SK-N-SH (cell line): ENCODE measurements at regions not wholly inside any gene's neighbourhood (a gene's known extent, or its start where the extent isn't known, plus 50 kb on each side); places are given as distances from the start of the nearest gene placed in this dataset.

Source experiments
- CTCF ChIA-PET: fragments of 300-600, 350-600 bp; formaldehyde crosslinking; extraction: SDS; loops from one replicate; lab custom pipeline; 2021; lab: Yijun Ruan, JAX
- POLR2A ChIA-PET: fragments of 350-600 bp; sonication (Branson Sonifier 250); formaldehyde crosslinking; extraction: SDS; loops from one replicate; lab custom pipeline; 2020; ENCODE audit warnings: antibody characterized with exemption, inconsistent platforms; lab: Yijun Ruan, JAX
- DNase-seq: peaks from one replicate; pipeline ENCODE4 v3.0.0; 2012
- H2AFZ ChIP-seq: fragments of 200-600 bp; sonication (generic); 2 replicates; pipeline ENCODE4 v1.8.1; 2016; ENCODE audit warnings: antibody characterized with exemption, mild to moderate bottlenecking, low read depth
- H3F3A ChIP-seq: fragments of 200-600 bp; sonication (generic); replicated peaks from 2 replicates; pipeline ENCODE3; 2016; ENCODE audit warnings: antibody characterized with exemption, mild to moderate bottlenecking; ENCODE audit not compliant: insufficient read depth
- H3K27ac ChIP-seq, 2 experiments: fragments of 200-500 bp in 1 of 2; fragments of 200-600 bp in 1 of 2; sonication (Bioruptor generic) in 1 of 2; sonication (generic), shearing (Covaris generic) in 1 of 2; 2 replicates each; pipeline versions ENCODE4 v1.5.1 to v1.6.1; 2014 to 2016; ENCODE audit warnings: low read depth in 2 of 2, inconsistent platforms in 1 of 2, low read length in 1 of 2, mild to moderate bottlenecking in 1 of 2, mixed read lengths in 1 of 2
- H3K27me3 ChIP-seq: fragments of 200-600 bp; sonication (generic), shearing (Covaris generic); 2 replicates; pipeline ENCODE4 v1.6.1; 2016; ENCODE audit warnings: mixed run types; ENCODE audit not compliant: insufficient read depth
- H3K36me3 ChIP-seq, 2 experiments: fragments of 200-500 bp in 1 of 2; fragments of 200-600 bp in 1 of 2; sonication (Bioruptor generic) in 1 of 2; sonication (generic) in 1 of 2; replicated peaks in 1 of 2; 2 replicates each; pipeline versions ENCODE3 to v1.5.1; 2014 to 2016; ENCODE audit warnings: low read length in 1 of 2, mild to moderate bottlenecking in 1 of 2; ENCODE audit not compliant: insufficient read depth in 2 of 2, control insufficient read depth in 1 of 2
- H3K4me1 ChIP-seq, 2 experiments: fragments of 200-500 bp in 1 of 2; fragments of 200-600 bp in 1 of 2; sonication (Bioruptor generic) in 1 of 2; sonication (generic), shearing (Covaris generic) in 1 of 2; 2 replicates each; pipeline versions ENCODE4 v1.5.1 to v1.6.1; 2014 to 2016; ENCODE audit warnings: low read depth in 1 of 2, low read length in 1 of 2, mixed run types in 1 of 2; ENCODE audit not compliant: insufficient read depth in 2 of 2, control insufficient read depth in 1 of 2
- H3K4me2 ChIP-seq: fragments of 200-600 bp; sonication (generic), shearing (Covaris generic); 2 replicates; pipeline ENCODE4 v1.6.1; 2017; ENCODE audit warnings: mixed run types
- H3K4me3 ChIP-seq, 2 experiments: fragments of 200-500 bp in 1 of 2; fragments of 200-600 bp in 1 of 2; sonication (Bioruptor generic) in 1 of 2; sonication (generic), shearing (Covaris generic) in 1 of 2; 2 replicates each; pipeline versions ENCODE4 v1.5.1 to v1.8.1; 2014 to 2016; ENCODE audit warnings: low read depth in 2 of 2, inconsistent platforms in 1 of 2, low read length in 1 of 2, mild to moderate bottlenecking in 1 of 2, mixed read lengths in 1 of 2, moderate library complexity in 1 of 2
- H3K79me2 ChIP-seq: fragments of 200-600 bp; sonication (generic); 2 replicates; pipeline ENCODE4 v1.8.1; 2017; ENCODE audit warnings: mild to moderate bottlenecking; ENCODE audit not compliant: insufficient read depth
- H3K9ac ChIP-seq: fragments of 200-600 bp; sonication (generic); 2 replicates; pipeline ENCODE4 v1.6.1; 2017; ENCODE audit warnings: mixed run types
- H3K9me2 ChIP-seq: fragments of 200-600 bp; sonication (generic); 2 replicates; pipeline ENCODE4 v1.6.1; 2017; ENCODE audit warnings: mixed run types
- H3K9me3 ChIP-seq: fragments of 200-600 bp; sonication (generic); 2 replicates; pipeline ENCODE4 v1.6.1; 2017; ENCODE audit warnings: mixed run types, mild to moderate bottlenecking, moderate library complexity
- H4K20me1 ChIP-seq: fragments of 200-600 bp; sonication (generic); 2 replicates; pipeline ENCODE4 v1.6.1; 2017; ENCODE audit warnings: mild to moderate bottlenecking, mixed run types; ENCODE audit not compliant: insufficient read depth
- EP300 ChIP-seq, 2 experiments: IDR thresholded peaks; 2 replicates each; pipeline versions ENCODE4 v1.4.0 to v1.6.1; 2012; ENCODE audit warnings: borderline replicate concordance in 1 of 2, low read depth in 1 of 2, low read length in 1 of 2
- EZH2phosphoT487 ChIP-seq: fragments of 200-600 bp; sonication (generic); IDR thresholded peaks from 2 replicates; pipeline ENCODE4 v1.6.1; 2017; ENCODE audit warnings: low read depth, mixed run types, mild to moderate bottlenecking, antibody characterized with exemption, moderate library complexity, borderline replicate concordance
- FOSL2 ChIP-seq: IDR thresholded peaks from 2 replicates; pipeline ENCODE4 v1.4.0; 2012; ENCODE audit warnings: low read depth, mild to moderate bottlenecking, moderate library complexity, borderline replicate concordance
- FOXJ3 ChIP-seq: sonication (generic); formaldehyde crosslinking; IDR thresholded peaks from 2 replicates; pipeline ENCODE4 v1.5.1; 2020; ENCODE audit warnings: mild to moderate bottlenecking, missing genetic modification reagents
- GATA2 ChIP-seq: sonication (generic); formaldehyde crosslinking; IDR thresholded peaks from 2 replicates; pipeline ENCODE4 v1.5.0; 2020; ENCODE audit warnings: mild to moderate bottlenecking, missing genetic modification reagents
- MEF2A ChIP-seq: IDR thresholded peaks from 2 replicates; pipeline ENCODE4 v1.4.0; 2012; ENCODE audit warnings: low read depth, borderline replicate concordance
- NFIC ChIP-seq: IDR thresholded peaks from 2 replicates; pipeline ENCODE4 v1.4.0; 2012; ENCODE audit warnings: borderline replicate concordance
- NRF1 ChIP-seq: IDR thresholded peaks from 2 replicates; pipeline ENCODE4 v1.6.1; 2012; ENCODE audit warnings: low read depth, mild to moderate bottlenecking, low read length
- POLR2AphosphoS5 ChIP-seq: IDR thresholded peaks from 2 replicates; pipeline ENCODE4 v1.6.1; 2012; ENCODE audit warnings: low read depth, low read length
- RAD21 ChIP-seq: IDR thresholded peaks from 2 replicates; pipeline ENCODE4 v1.6.1; 2012; ENCODE audit warnings: mild to moderate bottlenecking, low read length
- RFX5 ChIP-seq: IDR thresholded peaks from 2 replicates; pipeline ENCODE4 v1.6.1; 2012; ENCODE audit warnings: mild to moderate bottlenecking, improper control_type of control experiment, low read length
- RXRA ChIP-seq: IDR thresholded peaks from 2 replicates; pipeline ENCODE4 v1.4.0; 2012; ENCODE audit warnings: low read depth, mild to moderate bottlenecking, borderline replicate concordance
- SMC3 ChIP-seq: IDR thresholded peaks from 2 replicates; pipeline ENCODE4 v1.6.1; 2012; ENCODE audit warnings: low read depth, low read length, improper control_type of control experiment
- TCF12 ChIP-seq: IDR thresholded peaks from 2 replicates; pipeline ENCODE4 v1.4.0; 2012
- WGBS: methylation state at CpG from one replicate; pipeline ENCODE4 v1.1.6; 2017; ENCODE audit warnings: low lambda C conversion rate; 5-methylcytosine and 5-hydroxymethylcytosine counted together
- TF ChIP-seq, protein P1 (sequence below): fragments of 150-350 bp; IDR thresholded peaks from 2 replicates; pipeline ENCODE4 v1.6.1; 2016; ENCODE audit warnings: mild to moderate bottlenecking, low read depth, low read length
- TF ChIP-seq, protein P2 (sequence below): fragments of 150-350 bp; IDR thresholded peaks from 2 replicates; pipeline ENCODE4 v1.6.1; 2017; ENCODE audit warnings: antibody characterized with exemption, low read length, low read depth, borderline replicate concordance

DNA sequence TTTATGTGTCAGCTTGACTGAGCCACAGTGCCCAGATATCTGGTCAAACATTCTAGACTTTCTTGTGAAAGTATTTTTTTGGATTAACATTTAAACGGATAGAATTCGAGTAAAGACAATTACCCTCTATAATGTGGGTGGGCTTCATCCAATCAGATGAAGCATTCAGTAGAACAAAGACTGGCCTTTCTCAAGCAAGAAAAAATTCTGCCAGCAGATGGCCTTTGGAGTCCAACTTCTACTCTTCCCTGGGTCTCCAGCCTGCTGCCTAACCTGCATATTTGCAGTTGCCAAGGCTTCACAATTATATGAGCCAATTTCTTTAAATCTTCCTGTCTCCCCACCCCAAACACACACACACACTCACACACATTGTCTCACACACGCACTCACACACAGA is 86.4 kb downstream of the MED10 start:
- Histone ChIP-seq H3K36me3 (no peaks in the 10 kb centered on the region), H3K9me2 (no peaks in the 10 kb centered on the region), H3K79me2 (no peaks in the 10 kb centered on the region), H3K27ac (no peak overlapping the region), H3K4me1 (no peaks in the 10 kb centered on the region; a peak in 1 of 4 replicates), H4K20me1 (no peaks in the 10 kb centered on the region), H3K4me3 (no peak overlapping the region; a peak in 1 of 4 replicates), H3K27me3 (no peaks in the 10 kb centered on the region), H3F3A (no peaks in the 10 kb centered on the region), H3K9me3 (no peaks in the 10 kb centered on the region), H3K9ac (no peak overlapping the region), H2AFZ (no peak overlapping the region), H3K4me2 (no peak overlapping the region)
- ChIA-PET CTCF (interaction anchor here (0.6 kb wide), 1 partner anchor 337 kb away, joined by 3 read pairs; no protein-coding TSS in a partner anchor), POLR2A (no interaction called here)
- no peak for DNase-seq
- TF ChIP-seq RAD21 (peak; percentile 57), RFX5 (no peak), FOSL2 (no peak), NRF1 (no peak), POLR2AphosphoS5 (no peak)
- 12% methylated on average over 3 of the region's 3 CpGs for WGBS

DNA sequence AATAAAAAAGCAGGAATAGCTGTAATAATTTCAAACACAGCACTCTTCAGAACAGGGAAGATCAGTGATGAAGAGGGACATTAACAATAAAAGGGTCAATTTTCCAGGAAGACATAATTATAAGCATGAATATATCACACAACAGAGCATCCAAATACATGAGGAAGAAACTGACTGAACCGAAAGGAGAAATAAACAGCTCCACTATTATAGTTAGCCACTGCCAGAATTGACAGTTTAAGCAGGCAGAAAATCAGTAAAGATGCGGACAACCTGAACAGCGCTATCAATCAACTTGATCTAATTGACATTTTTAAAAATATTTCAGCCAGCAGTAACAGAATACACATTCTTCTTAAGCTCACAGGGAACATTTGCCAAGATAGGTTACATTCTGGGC is 89.1 kb downstream of the MED10 start:
- Histone ChIP-seq H3K9ac (no peak overlapping the region), H3K36me3 (no peaks in the 10 kb centered on the region), H3K4me2 (no peak overlapping the region), H3K9me2 (no peaks in the 10 kb centered on the region), H3K4me3 (no peak overlapping the region), H3K27me3 (no peaks in the 10 kb centered on the region), H4K20me1 (no peaks in the 10 kb centered on the region), H3K4me1 (no peaks in the 10 kb centered on the region; a peak in 1 of 4 replicates), H2AFZ (no peak overlapping the region), H3K9me3 (no peaks in the 10 kb centered on the region), H3K27ac (no peak overlapping the region), H3K79me2 (no peaks in the 10 kb centered on the region), H3F3A (no peaks in the 10 kb centered on the region)
- no peak for DNase-seq
- CTCF ChIA-PET = interaction anchor here (0.8 kb wide), 1 partner anchor 17 kb away, joined by 3 read pairs; no protein-coding TSS in a partner anchor
- POLR2A ChIA-PET = no interaction called here
- TF ChIP-seq FOXJ3 (CRISPR knock-in tag) (no peak), RXRA (no peak), MEF2A (no peak), GATA2 (no peak), NFIC (no peak), EZH2phosphoT487 (no peak), EP300 (IDR thresholded peaks at IDR 0.05; ENCODE audit: borderline replicate concordance in 1 of 2, low read depth in 1 of 2, low read length in 1 of 2) (no peak), TCF12 (no peak), RAD21 (no peak), SMC3 (no peak)
- TF ChIP-seq, protein P1, sequence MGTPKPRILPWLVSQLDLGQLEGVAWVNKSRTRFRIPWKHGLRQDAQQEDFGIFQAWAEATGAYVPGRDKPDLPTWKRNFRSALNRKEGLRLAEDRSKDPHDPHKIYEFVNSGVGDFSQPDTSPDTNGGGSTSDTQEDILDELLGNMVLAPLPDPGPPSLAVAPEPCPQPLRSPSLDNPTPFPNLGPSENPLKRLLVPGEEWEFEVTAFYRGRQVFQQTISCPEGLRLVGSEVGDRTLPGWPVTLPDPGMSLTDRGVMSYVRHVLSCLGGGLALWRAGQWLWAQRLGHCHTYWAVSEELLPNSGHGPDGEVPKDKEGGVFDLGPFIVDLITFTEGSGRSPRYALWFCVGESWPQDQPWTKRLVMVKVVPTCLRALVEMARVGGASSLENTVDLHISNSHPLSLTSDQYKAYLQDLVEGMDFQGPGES = no peak
- TF ChIP-seq, protein P2, sequence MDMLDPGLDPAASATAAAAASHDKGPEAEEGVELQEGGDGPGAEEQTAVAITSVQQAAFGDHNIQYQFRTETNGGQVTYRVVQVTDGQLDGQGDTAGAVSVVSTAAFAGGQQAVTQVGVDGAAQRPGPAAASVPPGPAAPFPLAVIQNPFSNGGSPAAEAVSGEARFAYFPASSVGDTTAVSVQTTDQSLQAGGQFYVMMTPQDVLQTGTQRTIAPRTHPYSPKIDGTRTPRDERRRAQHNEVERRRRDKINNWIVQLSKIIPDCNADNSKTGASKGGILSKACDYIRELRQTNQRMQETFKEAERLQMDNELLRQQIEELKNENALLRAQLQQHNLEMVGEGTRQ = no peak
- WGBS = 54% methylated on average over 3 of the region's 3 CpGs
